Panc1 (cell line): ENCODE measurements at regions not wholly inside any gene's neighbourhood (a gene's known extent, or its start where the extent isn't known, plus 50 kb on each side); places are given as distances from the start of the nearest gene placed in this dataset.

ENCODE experiments used
- ATAC-seq: fragments of 200-7000 bp; cut with Tn5 transposase; 2 replicates; pipeline ENCODE4 v1.9.1; 2020; ENCODE audit warnings: mild to moderate bottlenecking, moderate library complexity
- BruUV-seq: library from RNA; stranded (reverse); fragments of 400-500 nt; replicated peaks from 2 replicates; lab custom pipeline; 2021; lab: Mats Ljungman, UMichigan
- CTCF ChIA-PET: fragments of 300-600 bp; sonication (Branson Sonifier 250); formaldehyde crosslinking; loops from one replicate; lab custom pipeline; 2022; ENCODE audit warnings: antibody characterized with exemption; lab: Charles Lee
- POLR2A ChIA-PET: fragments of 300-600 bp; sonication (Branson Sonifier 250); formaldehyde crosslinking; loops from one replicate; lab custom pipeline; 2022; ENCODE audit warnings: antibody characterized with exemption; lab: Charles Lee
- DNase-seq: peaks from one replicate; pipeline ENCODE4 v3.0.0-alpha.2; 2010; ENCODE audit warnings: low read depth, low spot score
- H3K27ac ChIP-seq: 2 replicates; pipeline ENCODE4 v1.5.1; 2011; ENCODE audit warnings: mild to moderate bottlenecking, low read length, inconsistent platforms
- H3K27me3 ChIP-seq: fragments of 200-500 bp; sonication (Bioruptor generic); 2 replicates; pipeline ENCODE4 v1.6.0; 2014; ENCODE audit warnings: low read length, inconsistent platforms; ENCODE audit not compliant: control insufficient read depth, insufficient read depth
- H3K36me3 ChIP-seq: fragments of 200-500 bp; sonication (Bioruptor generic); 2 replicates; pipeline ENCODE4 v1.5.1; 2014; ENCODE audit warnings: inconsistent platforms, mild to moderate bottlenecking, low read length, moderate library complexity; ENCODE audit not compliant: control insufficient read depth, insufficient read depth
- H3K4me1 ChIP-seq: 2 replicates; pipeline ENCODE4 v1.5.1; 2011; ENCODE audit warnings: inconsistent platforms, mild to moderate bottlenecking, low read length, moderate library complexity; ENCODE audit not compliant: control insufficient read depth, insufficient read depth
- H3K4me3 ChIP-seq, 2 experiments: 2 replicates each; pipeline ENCODE4 v1.5.1; 2011 to 2012; ENCODE audit warnings: low read depth in 2 of 2, low read length in 2 of 2, mild to moderate bottlenecking in 2 of 2, inconsistent platforms in 1 of 2, moderate library complexity in 1 of 2
- H3K9me3 ChIP-seq: fragments of 200-500 bp; sonication (Bioruptor generic); 2 replicates; pipeline ENCODE4 v1.5.1; 2014; ENCODE audit warnings: low read depth, mild to moderate bottlenecking, inconsistent platforms, low read length, moderate library complexity; ENCODE audit not compliant: control insufficient read depth, insufficient read depth
- POLR2AphosphoS5 ChIP-seq: IDR thresholded peaks from 2 replicates; pipeline ENCODE4 v1.6.1; 2012; ENCODE audit warnings: mild to moderate bottlenecking, low read depth, low read length, moderate library complexity
- SIN3A ChIP-seq: IDR thresholded peaks from 2 replicates; pipeline ENCODE4 v1.6.1; 2012; ENCODE audit warnings: low read depth, mild to moderate bottlenecking, low read length, moderate library complexity, borderline replicate concordance; ENCODE audit not compliant: insufficient read depth
- TCF7L2 ChIP-seq: IDR thresholded peaks from 2 replicates; pipeline ENCODE4 v1.6.1; 2011; ENCODE audit warnings: mild to moderate bottlenecking, low read depth, low read length, inconsistent platforms
- in situ Hi-C: cut with HindIII; loops from 2 replicates; pipeline ENCODE4 v1.10.0; 2016; ENCODE audit warnings: low sequenced_read_pairs, low pct_unique_long_range_greater_than_20kb
- intact Hi-C: fragments of 100-400 bp; cut with micrococcal nuclease; formaldehyde crosslinking; loops from one replicate; pipeline ENCODE4 v1.10.0; 2022; ENCODE audit not compliant: unreplicated experiment
- TF ChIP-seq, protein P1 (sequence below), 2 experiments: IDR thresholded peaks; 2 replicates each; pipeline ENCODE4 v1.6.1; 2011 to 2012; ENCODE audit warnings: low read depth in 2 of 2, control low read depth in 1 of 2, low read length in 1 of 2, mild to moderate bottlenecking in 1 of 2, moderate library complexity in 1 of 2; ENCODE audit not compliant: insufficient read depth in 1 of 2
- TF ChIP-seq, protein P2 (sequence below): fragments of 450-650 bp; IDR thresholded peaks from 2 replicates; pipeline ENCODE4 v1.5.1; 2017; ENCODE audit warnings: mild to moderate bottlenecking

DNA sequence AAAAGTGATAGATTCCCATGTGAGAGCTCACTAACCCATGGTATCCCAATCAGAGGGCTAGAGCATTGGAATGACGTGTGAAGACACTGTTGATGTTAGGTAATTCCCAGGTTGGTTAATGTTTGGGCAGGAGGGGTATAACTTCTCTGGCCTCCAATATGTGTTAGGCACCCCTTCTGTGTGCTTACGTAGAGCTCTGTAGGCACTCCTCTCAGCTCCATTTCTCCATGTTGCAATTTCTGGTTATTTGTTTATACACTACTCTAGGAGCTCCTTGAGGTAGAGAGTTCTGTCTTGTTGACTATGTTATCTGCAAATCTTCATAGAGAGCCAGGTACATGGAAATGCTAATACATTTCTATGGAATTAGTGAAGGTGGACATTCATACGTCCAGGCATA lies 153.5 kb downstream of the RPIA start:
- TF ChIP-seq, protein P1, sequence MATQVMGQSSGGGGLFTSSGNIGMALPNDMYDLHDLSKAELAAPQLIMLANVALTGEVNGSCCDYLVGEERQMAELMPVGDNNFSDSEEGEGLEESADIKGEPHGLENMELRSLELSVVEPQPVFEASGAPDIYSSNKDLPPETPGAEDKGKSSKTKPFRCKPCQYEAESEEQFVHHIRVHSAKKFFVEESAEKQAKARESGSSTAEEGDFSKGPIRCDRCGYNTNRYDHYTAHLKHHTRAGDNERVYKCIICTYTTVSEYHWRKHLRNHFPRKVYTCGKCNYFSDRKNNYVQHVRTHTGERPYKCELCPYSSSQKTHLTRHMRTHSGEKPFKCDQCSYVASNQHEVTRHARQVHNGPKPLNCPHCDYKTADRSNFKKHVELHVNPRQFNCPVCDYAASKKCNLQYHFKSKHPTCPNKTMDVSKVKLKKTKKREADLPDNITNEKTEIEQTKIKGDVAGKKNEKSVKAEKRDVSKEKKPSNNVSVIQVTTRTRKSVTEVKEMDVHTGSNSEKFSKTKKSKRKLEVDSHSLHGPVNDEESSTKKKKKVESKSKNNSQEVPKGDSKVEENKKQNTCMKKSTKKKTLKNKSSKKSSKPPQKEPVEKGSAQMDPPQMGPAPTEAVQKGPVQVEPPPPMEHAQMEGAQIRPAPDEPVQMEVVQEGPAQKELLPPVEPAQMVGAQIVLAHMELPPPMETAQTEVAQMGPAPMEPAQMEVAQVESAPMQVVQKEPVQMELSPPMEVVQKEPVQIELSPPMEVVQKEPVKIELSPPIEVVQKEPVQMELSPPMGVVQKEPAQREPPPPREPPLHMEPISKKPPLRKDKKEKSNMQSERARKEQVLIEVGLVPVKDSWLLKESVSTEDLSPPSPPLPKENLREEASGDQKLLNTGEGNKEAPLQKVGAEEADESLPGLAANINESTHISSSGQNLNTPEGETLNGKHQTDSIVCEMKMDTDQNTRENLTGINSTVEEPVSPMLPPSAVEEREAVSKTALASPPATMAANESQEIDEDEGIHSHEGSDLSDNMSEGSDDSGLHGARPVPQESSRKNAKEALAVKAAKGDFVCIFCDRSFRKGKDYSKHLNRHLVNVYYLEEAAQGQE (IDR thresholded peaks at IDR 0.05; ENCODE audit: insufficient read depth in 1 of 2, low read depth in 2 of 2, low read length in 1 of 2) = no peak
- no peak for TF ChIP-seq SIN3A
- TF ChIP-seq, protein P2, sequence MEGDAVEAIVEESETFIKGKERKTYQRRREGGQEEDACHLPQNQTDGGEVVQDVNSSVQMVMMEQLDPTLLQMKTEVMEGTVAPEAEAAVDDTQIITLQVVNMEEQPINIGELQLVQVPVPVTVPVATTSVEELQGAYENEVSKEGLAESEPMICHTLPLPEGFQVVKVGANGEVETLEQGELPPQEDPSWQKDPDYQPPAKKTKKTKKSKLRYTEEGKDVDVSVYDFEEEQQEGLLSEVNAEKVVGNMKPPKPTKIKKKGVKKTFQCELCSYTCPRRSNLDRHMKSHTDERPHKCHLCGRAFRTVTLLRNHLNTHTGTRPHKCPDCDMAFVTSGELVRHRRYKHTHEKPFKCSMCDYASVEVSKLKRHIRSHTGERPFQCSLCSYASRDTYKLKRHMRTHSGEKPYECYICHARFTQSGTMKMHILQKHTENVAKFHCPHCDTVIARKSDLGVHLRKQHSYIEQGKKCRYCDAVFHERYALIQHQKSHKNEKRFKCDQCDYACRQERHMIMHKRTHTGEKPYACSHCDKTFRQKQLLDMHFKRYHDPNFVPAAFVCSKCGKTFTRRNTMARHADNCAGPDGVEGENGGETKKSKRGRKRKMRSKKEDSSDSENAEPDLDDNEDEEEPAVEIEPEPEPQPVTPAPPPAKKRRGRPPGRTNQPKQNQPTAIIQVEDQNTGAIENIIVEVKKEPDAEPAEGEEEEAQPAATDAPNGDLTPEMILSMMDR = no peak
- no peak for TF ChIP-seq POLR2AphosphoS5
- TF ChIP-seq TCF7L2 = no peak
- intact Hi-C loops = no loop called here
- POLR2A ChIA-PET = interaction anchor here (0.6 kb wide), 1 partner anchor 330 kb away, joined by 12 read pairs; no protein-coding TSS in a partner anchor
- no peaks in the 10 kb centered on the region for H3K4me1 ChIP-seq
- H3K27ac ChIP-seq = no peak overlapping the region
- H3K27me3 ChIP-seq = peaks cover 3% of the 10 kb centered on the region
- ATAC-seq = no peak
- H3K36me3 ChIP-seq = no peaks in the 10 kb centered on the region
- no peaks in the 10 kb centered on the region for H3K9me3 ChIP-seq
- CTCF ChIA-PET = no interaction called here
- H3K4me3 ChIP-seq = no peak overlapping the region
- no peak for DNase-seq
- no TSS peak for BruUV-seq
- in situ Hi-C loops = no loop called here

DNA sequence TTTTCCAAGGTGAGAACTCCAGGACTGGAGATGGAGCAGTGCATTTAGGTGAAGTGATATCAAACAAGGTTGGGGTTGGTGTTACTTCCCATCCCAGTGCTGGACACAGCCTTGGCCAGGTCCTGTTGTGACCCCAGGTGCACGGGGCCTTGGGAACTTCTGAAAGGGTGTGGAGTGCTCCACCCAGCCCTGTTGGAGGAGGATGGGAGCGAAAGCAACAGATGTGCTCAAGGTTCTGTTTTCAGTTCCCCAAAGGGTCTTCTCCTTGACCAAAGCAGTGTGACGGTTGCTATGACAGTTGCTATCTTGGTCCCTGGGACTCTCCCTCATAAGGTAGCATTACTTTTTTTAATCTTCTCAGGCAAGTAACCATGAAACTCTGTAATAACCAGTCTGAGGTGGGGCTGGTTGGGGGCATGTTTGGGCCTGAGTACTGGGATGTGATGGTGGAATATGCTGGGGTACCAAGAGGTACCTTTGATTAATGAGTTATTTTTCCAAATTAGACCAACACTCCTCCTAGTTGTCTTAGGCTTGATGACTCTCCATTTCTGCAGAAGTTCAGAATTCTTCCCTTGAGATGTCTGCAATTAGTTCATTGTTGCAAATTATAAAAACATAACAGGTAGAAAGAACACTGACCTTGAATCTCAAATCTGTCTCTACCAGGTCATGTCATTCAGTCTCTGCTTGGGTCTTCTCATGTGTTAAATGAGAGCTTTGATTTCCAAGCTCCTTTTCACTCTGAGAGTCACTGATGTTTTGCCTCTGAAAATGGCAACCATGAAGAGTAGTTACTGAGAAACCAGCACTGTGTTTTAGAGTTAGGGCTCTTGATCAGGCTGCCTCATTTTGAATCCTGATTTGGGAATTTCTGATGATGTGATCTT lies 154.5 kb downstream of the RPIA start:
- in situ Hi-C loops (no loop called here), intact Hi-C loops (no loop called here)
- POLR2A ChIA-PET = no interaction called here
- H3K4me3 ChIP-seq = no peak overlapping the region
- H3K27me3 ChIP-seq = peaks cover 5% of the 10 kb centered on the region
- no peak overlapping the region for H3K27ac ChIP-seq
- ATAC-seq (no peak), DNase-seq (no peak)
- CTCF ChIA-PET = no interaction called here
- H3K4me1 ChIP-seq = no peaks in the 10 kb centered on the region
- TF ChIP-seq, protein P2 = no peak
- TF ChIP-seq SIN3A (no peak), TCF7L2 (no peak), POLR2AphosphoS5 (no peak)
- TF ChIP-seq, protein P1 (IDR thresholded peaks at IDR 0.05; ENCODE audit: insufficient read depth in 1 of 2, low read depth in 2 of 2, low read length in 1 of 2) = no peak
- no peaks in the 10 kb centered on the region for H3K9me3 ChIP-seq
- no peaks in the 10 kb centered on the region for H3K36me3 ChIP-seq
- no TSS peak for BruUV-seq
